PFSK-1 (cell line): ENCODE measurements at regions not wholly inside any gene's neighbourhood (a gene's known extent, or its start where the extent isn't known, plus 50 kb on each side); places are given as distances from the start of the nearest gene placed in this dataset.

Experiments used
- FOXP2 ChIP-seq: optimal IDR thresholded peaks from 2 replicates; pipeline ENCODE3; 2011; ENCODE audit warnings: borderline replicate concordance, control low read depth, inconsistent platforms; ENCODE audit not compliant: insufficient read depth; ENCODE audit errors: extremely low read length, extremely low read depth
- POLR2AphosphoS5 ChIP-seq: IDR thresholded peaks from 2 replicates; pipeline ENCODE4 v1.6.1; 2012; ENCODE audit warnings: low read depth, mild to moderate bottlenecking, control low read depth, low read length, moderate library complexity
- SIN3A ChIP-seq: IDR thresholded peaks from 2 replicates; pipeline ENCODE4 v1.6.1; 2012; ENCODE audit warnings: mild to moderate bottlenecking, low read length, moderate library complexity, borderline replicate concordance; ENCODE audit not compliant: insufficient read depth
- TAF1 ChIP-seq: IDR thresholded peaks from 2 replicates; pipeline ENCODE4 v1.6.1; 2012; ENCODE audit warnings: low read length, control low read depth, borderline replicate concordance; ENCODE audit not compliant: insufficient read depth
- TF ChIP-seq, protein P1 (sequence below), 2 experiments: IDR thresholded peaks; 2 replicates each; pipeline versions ENCODE4 v1.6.1 to v1.8.0; 2011 to 2012; ENCODE audit warnings: low read depth in 2 of 2, low read length in 2 of 2, control low read depth in 1 of 2, inconsistent platforms in 1 of 2, mild to moderate bottlenecking in 1 of 2, moderate library complexity in 1 of 2; ENCODE audit not compliant: insufficient read depth in 1 of 2

GRCh38 chr18:73782405-73782804, 365.2 kb downstream of the FBXO15 start:
- no peak for TF ChIP-seq TAF1
- TF ChIP-seq, protein P1, sequence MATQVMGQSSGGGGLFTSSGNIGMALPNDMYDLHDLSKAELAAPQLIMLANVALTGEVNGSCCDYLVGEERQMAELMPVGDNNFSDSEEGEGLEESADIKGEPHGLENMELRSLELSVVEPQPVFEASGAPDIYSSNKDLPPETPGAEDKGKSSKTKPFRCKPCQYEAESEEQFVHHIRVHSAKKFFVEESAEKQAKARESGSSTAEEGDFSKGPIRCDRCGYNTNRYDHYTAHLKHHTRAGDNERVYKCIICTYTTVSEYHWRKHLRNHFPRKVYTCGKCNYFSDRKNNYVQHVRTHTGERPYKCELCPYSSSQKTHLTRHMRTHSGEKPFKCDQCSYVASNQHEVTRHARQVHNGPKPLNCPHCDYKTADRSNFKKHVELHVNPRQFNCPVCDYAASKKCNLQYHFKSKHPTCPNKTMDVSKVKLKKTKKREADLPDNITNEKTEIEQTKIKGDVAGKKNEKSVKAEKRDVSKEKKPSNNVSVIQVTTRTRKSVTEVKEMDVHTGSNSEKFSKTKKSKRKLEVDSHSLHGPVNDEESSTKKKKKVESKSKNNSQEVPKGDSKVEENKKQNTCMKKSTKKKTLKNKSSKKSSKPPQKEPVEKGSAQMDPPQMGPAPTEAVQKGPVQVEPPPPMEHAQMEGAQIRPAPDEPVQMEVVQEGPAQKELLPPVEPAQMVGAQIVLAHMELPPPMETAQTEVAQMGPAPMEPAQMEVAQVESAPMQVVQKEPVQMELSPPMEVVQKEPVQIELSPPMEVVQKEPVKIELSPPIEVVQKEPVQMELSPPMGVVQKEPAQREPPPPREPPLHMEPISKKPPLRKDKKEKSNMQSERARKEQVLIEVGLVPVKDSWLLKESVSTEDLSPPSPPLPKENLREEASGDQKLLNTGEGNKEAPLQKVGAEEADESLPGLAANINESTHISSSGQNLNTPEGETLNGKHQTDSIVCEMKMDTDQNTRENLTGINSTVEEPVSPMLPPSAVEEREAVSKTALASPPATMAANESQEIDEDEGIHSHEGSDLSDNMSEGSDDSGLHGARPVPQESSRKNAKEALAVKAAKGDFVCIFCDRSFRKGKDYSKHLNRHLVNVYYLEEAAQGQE (IDR thresholded peaks at IDR 0.05; ENCODE audit: insufficient read depth in 1 of 2, low read depth in 2 of 2, low read length in 2 of 2): no peak
- TF ChIP-seq FOXP2: no peak
- TF ChIP-seq SIN3A: no peak
- TF ChIP-seq POLR2AphosphoS5: no peak

- no peak for TF ChIP-seq FOXP2
- TF ChIP-seq, protein P1 (IDR thresholded peaks at IDR 0.05; ENCODE audit: insufficient read depth in 1 of 2, low read depth in 2 of 2, low read length in 2 of 2): no peak
- no peak for TF ChIP-seq POLR2AphosphoS5
- TF ChIP-seq TAF1: no peak
- no peak for TF ChIP-seq SIN3A
Observed at GRCh38 chr18:73780218-73780617, 367.4 kb downstream of the FBXO15 start.

- no peak for TF ChIP-seq SIN3A
- TF ChIP-seq FOXP2: no peak
- no peak for TF ChIP-seq POLR2AphosphoS5
- TF ChIP-seq, protein P1 (IDR thresholded peaks at IDR 0.05; ENCODE audit: insufficient read depth in 1 of 2, low read depth in 2 of 2, low read length in 2 of 2): no peak
- TF ChIP-seq TAF1: no peak
Observed at GRCh38 chr18:73778032-73778359, 369.6 kb downstream of the FBXO15 start.

DNA sequence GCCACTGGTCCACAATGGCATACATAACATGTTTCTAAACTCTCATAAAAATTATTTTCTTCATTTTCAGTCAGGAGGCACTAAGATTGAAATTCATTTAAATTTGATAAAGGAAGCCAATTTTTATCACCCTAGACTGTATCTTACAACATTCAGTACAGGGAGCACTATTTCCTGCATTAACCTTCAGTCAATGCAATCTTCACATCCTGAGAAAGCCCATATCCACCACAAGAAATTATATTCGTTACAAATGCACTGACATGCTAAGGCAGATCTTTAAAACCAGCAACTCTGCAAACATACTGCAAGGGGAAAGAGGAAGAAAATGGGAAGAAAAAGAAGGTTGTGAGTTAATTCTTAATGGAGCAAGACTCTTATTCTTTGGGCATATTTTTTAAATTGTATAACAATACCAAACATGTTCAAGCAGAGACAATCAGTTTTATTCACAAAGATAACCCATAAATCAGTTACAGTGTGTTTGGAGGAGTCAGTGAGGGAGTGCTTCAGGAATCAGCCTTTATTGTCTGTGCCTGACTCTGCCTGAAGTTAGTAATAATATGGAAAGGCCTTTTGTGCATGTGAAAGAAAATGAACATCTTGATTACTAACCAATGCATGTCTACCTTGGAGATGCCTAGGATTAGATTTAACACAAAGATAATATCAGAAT, 370.1 kb downstream of the FBXO15 start:
- TF ChIP-seq FOXP2 (no peak), POLR2AphosphoS5 (no peak), TAF1 (no peak)
- TF ChIP-seq, protein P1 (IDR thresholded peaks at IDR 0.05; ENCODE audit: insufficient read depth in 1 of 2, low read depth in 2 of 2, low read length in 2 of 2): no peak
